GM06990 (cell line): ENCODE measurements at regions not wholly inside any gene's neighbourhood (a gene's known extent, or its start where the extent isn't known, plus 50 kb on each side); places are given as distances from the start of the nearest gene placed in this dataset.

ENCODE experiments used
- DNase-seq: peaks from one replicate; pipeline ENCODE4 v3.0.0-alpha.2; 2011; ENCODE audit not compliant: insufficient read length; ENCODE audit errors: extremely low read depth
- H3K27me3 ChIP-seq: replicated peaks from 2 replicates; pipeline ENCODE4 v1.6.0; 2011; ENCODE audit warnings: low read length; ENCODE audit not compliant: control insufficient read depth, insufficient read depth
- H3K36me3 ChIP-seq: 2 replicates; pipeline ENCODE4 v1.5.1; 2011; ENCODE audit warnings: low read length; ENCODE audit not compliant: control insufficient read depth, insufficient read depth
- H3K4me3 ChIP-seq: replicated peaks from 2 replicates; pipeline ENCODE4 v1.5.1; 2011; ENCODE audit warnings: low read depth, mild to moderate bottlenecking, control low read depth, low read length
- TF ChIP-seq, protein P1 (sequence below): IDR thresholded peaks from 2 replicates; pipeline ENCODE4 v1.5.1; 2011; ENCODE audit warnings: low read length, control low read depth, mild to moderate bottlenecking, inconsistent platforms; ENCODE audit not compliant: insufficient read depth, poor library complexity, severe bottlenecking

DNA sequence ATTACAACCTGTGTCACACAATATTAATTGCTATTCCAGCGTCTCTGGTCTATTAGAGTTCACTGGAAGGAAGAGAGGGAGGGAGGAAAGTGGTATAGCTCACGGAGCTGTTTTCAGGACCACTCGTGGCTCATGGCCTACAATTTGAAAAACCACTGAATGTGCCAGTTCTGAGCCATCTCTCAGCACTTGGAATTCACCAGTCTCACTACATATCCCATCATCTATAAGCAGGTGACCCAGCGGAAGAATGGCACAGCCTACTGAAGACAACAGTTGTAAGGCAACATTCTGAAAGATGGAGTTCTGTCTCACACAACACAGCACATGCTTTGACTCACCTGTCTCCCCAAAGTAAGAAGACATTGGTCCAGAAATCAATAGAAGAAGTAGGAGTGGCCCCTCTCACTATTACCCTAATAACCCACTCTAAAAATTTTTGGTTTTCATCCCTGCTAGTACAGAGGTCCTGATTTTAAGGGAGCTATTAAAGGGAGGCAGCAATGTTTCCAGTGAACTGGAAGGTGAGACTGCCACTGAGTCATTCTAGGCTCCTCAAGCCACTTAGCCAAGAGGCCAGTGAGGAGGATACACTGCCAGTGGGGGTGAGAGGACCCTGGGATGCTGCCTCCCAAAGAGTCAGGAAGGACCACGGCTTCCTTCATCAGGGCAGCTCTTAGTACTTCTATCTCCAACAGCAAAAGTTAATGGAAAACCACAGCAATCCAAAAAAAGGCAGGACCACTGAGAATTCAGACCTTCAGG, 50.0 kb upstream of the DOCK9 start:
- no peak overlapping the region for H3K4me3 ChIP-seq
- no peaks in the 10 kb centered on the region for H3K36me3 ChIP-seq
- no peak for DNase-seq
- TF ChIP-seq, protein P1, sequence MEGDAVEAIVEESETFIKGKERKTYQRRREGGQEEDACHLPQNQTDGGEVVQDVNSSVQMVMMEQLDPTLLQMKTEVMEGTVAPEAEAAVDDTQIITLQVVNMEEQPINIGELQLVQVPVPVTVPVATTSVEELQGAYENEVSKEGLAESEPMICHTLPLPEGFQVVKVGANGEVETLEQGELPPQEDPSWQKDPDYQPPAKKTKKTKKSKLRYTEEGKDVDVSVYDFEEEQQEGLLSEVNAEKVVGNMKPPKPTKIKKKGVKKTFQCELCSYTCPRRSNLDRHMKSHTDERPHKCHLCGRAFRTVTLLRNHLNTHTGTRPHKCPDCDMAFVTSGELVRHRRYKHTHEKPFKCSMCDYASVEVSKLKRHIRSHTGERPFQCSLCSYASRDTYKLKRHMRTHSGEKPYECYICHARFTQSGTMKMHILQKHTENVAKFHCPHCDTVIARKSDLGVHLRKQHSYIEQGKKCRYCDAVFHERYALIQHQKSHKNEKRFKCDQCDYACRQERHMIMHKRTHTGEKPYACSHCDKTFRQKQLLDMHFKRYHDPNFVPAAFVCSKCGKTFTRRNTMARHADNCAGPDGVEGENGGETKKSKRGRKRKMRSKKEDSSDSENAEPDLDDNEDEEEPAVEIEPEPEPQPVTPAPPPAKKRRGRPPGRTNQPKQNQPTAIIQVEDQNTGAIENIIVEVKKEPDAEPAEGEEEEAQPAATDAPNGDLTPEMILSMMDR = no peak
- H3K27me3 ChIP-seq = no peaks in the 10 kb centered on the region

DNA sequence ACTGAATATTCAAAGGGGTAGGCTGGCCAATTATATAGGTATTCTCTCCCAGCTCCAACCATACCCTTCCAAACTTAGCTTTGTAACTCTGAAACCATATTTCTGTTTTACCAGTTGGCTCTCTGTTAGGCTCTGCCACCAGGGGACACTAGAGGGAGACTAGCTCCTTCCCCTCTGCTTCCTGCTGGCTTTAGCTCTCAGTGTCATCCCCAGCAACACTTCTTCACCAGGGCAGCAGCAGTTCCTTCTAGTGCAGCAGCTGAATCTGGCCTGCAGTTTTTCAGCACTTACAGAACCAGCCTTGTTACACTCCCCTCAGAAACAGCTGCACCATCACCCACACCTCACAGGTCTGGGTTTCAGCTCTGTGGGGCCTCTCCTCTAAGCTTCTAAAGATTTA, 51.0 kb upstream of the DOCK9 start:
- TF ChIP-seq, protein P1 = peak; percentile 58
- no peak overlapping the region for H3K4me3 ChIP-seq
- no peaks in the 10 kb centered on the region for H3K36me3 ChIP-seq
- DNase-seq = no peak
- no peaks in the 10 kb centered on the region for H3K27me3 ChIP-seq

DNA sequence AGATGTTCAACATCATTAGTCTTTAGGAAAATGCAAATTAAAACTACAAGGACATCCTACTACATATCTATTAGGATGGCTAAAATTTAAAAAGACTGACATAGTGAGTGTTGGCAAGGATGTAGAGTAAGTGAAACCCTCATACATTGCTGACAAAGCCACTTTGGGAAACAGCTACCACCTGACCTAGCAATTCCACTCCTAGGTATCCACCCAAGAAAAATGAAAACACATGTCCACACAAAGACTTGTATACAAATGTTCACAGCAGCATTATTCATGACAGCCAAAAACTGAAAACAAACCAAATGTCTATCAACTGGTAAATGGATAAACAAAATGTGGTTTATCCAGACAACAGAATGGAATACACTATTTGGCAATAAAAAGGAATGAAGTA, 51.7 kb upstream of the DOCK9 start:
- TF ChIP-seq, protein P1 = no peak
- H3K4me3 ChIP-seq = no peak overlapping the region
- no peak for DNase-seq

DNA sequence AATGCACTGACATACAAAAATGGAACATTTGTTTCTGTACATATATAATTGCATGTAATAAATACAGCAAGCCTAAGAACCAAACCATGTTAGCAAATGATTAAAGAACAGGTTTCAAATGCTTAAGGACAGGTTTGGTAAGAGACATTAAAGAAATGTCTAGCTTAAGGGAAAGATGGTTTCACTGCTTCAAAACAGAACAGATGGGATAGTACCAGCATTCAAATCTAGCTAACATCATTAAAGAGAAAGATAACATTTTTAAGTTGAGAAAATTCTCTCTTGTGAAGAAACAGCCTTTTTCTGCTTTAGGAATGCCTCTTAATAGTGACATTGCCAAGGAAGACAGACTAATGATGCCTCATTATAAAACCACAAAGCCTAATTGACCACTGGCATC, 52.5 kb upstream of the DOCK9 start:
- Histone ChIP-seq H3K4me3 (no peak overlapping the region), H3K27me3 (no peaks in the 10 kb centered on the region), H3K36me3 (no peaks in the 10 kb centered on the region)
- no peak for DNase-seq
- TF ChIP-seq, protein P1 = no peak

More for the DNA sequence above, 51.7 kb upstream of the DOCK9 start:
- Histone ChIP-seq H3K27me3 (no peaks in the 10 kb centered on the region), H3K36me3 (no peaks in the 10 kb centered on the region)

DNA sequence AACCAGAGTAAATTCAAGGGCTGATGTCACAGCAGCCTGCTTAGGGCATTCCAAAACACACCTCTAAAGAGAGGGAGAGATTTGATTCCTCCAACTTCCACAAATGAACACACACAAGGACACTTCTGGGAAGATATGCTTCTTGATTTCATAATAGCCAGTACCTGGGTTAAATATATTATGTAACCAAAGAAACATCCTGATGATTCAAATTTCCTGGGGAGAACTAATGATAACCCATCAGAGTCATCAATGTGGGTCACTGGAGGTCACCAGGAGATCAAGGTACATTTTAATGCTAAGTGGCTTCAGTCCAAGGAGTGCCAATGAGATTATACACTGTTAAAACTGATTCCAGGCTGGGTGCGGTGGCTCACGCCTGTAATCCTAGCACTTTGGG, 54.0 kb upstream of the DOCK9 start:
- no peaks in the 10 kb centered on the region for H3K36me3 ChIP-seq
- H3K4me3 ChIP-seq = no peak overlapping the region
- DNase-seq = no peak
- no peaks in the 10 kb centered on the region for H3K27me3 ChIP-seq
- TF ChIP-seq, protein P1 = no peak
